NCI-H1436 (cell line): ENCODE measurements at regions not wholly inside any gene's neighbourhood (a gene's known extent, or its start where the extent isn't known, plus 50 kb on each side); places are given as distances from the start of the nearest gene placed in this dataset.
"Not testable (repeated sequence)": the region's sequence is repeated elsewhere in the genome, so short reads cannot be mapped to it uniquely, and the experiment has no call there.

Experiments
- DNase-seq: peaks from one replicate; lab custom pipeline; 2025; lab: John Stamatoyannopoulos, UW

GRCh38 chr1:166305371-166305770 is 138.6 kb upstream of the FAM78B start:
- no peak for DNase-seq

DNA sequence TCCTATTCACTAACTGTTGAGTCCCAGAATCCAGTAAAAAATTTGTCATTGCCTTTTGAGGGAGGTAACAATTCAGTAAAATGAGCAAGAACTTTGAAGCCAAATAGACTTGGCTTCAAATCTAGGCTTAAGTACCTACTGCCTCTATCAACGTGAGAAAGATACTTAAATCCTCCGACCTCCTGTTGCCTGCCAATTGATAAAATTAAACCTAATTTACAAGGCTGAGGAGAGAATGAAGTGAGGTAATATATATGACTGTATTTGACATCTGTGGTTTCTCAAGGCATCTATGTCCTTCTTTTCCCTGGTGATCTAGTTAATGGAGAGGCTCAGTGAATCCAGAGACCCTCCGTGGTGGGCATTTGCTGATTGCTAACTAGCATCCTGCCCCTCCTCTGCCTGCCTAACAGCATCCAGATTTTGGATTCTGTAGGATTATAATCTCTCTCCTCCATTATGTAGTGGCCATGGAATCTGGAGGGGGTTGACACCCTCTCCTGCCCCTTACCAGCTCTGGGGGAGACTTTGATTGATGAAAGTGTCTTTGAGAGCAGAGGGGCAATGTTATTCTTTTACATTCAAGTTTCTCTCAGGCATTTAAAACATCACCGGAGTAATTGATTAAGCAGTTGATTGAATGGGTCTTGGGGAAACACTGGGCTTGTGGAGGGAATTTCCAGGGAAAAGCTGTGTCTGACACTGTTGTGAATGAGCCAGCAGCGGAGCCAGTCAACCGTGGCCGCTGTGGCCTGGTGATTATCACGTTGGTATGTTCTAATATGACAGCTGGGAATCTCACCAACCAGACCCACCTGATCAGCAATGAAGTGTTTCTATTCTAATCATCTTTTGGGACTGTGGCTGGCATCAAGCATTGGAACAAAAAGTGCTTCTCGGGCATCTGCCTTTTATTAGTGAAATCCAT is 140.7 kb upstream of the FAM78B start:
- DNase-seq, result no peak

GRCh38 chr1:166316306-166316705 is 149.5 kb upstream of the FAM78B start:
- not testable (repeated sequence) for DNase-seq

- no peak for DNase-seq
These were observed 155.7 kb upstream of the FAM78B start for GRCh38 chr1:166322470-166322869.

GRCh38 chr1:166327886-166328285 is 161.1 kb upstream of the FAM78B start:
- no peak for DNase-seq

DNA sequence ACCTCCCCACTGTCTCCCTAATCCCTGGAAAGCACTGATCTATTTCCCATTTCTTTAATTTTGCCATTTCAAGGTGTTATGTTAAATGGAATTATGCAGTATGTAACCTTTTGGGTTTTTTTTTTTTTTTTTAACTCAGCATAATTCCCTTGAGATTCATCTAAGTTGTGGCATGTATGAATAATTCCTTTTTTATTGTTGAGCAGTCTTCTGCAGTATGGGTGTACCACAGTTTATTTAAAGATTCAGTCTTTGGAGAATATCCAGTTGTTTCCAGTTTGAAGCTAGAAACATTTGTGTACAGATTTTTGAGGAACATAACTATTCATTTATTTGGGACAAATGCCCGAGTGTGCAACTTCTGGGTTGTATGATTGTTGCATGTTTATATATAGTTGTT is 162.2 kb upstream of the FAM78B start:
- no peak for DNase-seq

GRCh38 chr1:166330096-166330495 is 163.3 kb upstream of the FAM78B start:
- no peak for DNase-seq

DNA sequence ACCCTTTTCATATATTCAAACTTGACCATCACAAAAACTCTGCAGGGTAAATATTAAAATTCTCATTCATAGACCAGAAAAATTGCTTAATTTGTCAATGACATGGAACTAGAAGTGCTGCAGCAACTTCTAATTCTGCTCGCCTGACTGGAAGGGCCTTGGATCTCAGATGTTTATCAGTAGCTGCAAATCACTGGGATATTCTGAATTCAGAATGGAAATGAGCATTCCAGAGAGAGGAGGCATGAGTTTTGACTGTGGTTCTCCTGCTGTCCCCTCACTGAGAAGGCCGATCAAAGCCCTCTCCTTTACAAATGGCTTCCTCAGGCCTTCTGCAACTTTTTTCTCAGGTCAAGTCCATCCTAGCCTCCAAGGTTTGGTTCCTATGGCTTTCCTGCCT is 171.3 kb upstream of the FAM78B start:
- no peak for DNase-seq

- no peak for DNase-seq
These were observed 173.9 kb upstream of the FAM78B start for GRCh38 chr1:166340709-166341108.

DNA sequence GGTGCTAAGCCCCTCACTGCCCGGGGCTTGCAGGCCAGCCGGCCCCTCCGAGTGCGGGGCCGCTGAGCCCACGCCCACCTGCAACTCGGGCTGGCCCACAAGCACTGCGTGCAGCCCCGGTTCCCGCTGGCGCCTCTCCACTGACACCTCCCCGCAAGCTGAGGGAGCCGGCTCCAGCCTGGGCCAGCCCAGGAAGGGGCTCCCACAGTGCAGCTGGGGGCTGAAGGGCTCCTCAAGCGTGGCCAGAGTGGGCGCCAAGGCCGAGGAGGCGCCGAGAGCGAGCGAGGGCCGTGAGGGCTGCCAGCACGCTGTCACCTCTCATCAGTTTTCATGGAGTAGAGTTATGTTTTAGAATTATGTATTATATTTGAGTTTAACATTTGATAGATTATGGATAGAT is 176.5 kb upstream of the FAM78B start:
- DNase-seq, result no peak

GRCh38 chr1:166350490-166350889 is 183.7 kb upstream of the FAM78B start:
- peak; percentile 2 for DNase-seq

DNA sequence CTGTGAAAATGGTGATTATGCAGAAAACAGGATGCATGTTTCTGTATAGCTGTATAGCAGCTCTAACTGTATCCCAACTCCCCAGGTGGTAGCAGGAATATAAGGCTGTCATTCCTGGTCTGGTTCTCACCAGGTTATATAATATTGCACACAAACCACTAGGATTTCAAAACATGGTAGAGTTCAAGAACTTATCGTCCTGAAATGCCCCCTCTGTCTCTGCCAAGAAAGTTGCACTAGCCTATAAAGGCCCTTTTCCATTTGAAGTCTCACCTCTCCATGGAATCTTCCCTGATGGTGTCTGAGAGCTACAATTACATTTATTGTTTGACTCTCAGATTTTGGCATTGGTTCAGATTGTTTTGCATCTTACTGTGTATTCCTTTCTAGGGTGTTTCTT is 184.9 kb upstream of the FAM78B start:
- DNase-seq, result no peak

- DNase-seq, result no peak
These were observed 186.4 kb upstream of the FAM78B start for GRCh38 chr1:166353213-166353612.

DNA sequence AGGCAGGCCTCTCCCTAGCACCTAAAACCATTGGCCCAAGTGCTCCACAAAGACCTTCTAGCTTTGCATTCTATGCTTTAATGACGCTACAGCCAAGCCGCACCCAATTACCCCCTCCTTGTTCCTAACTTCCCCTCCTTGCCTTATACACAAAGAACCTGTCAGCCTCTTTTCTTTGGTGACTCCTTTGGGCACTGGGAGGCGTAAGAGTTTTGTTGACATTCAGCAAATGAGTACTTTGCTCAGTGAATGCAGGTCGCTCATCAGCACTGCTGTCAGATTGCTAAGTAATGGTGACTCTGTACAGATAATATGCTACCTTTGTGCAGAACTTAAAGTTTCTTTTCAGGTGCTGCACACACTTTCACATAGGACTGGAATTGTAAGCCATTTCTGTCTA is 187.6 kb upstream of the FAM78B start:
- no peak for DNase-seq

DNA sequence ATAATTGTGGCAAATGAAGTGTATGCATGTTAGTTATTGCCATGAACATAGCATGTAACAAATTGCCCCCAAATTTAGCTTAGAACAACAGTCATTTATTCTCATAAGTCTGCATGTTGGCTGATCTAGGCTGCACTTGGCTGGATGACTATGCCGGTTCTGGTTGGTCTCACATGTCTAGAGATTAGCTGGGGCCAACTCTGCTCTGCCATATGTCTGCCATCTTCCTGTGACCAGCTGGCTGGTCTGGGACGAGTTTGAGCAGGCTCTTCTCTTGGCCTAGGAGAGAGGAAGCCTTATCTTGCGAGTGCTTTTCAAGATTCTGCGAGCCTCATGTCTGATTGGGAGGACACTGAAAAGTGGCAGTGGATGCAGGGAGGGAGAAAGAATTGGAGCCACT is 198.3 kb upstream of the FAM78B start:
- DNase-seq, result no peak

DNA sequence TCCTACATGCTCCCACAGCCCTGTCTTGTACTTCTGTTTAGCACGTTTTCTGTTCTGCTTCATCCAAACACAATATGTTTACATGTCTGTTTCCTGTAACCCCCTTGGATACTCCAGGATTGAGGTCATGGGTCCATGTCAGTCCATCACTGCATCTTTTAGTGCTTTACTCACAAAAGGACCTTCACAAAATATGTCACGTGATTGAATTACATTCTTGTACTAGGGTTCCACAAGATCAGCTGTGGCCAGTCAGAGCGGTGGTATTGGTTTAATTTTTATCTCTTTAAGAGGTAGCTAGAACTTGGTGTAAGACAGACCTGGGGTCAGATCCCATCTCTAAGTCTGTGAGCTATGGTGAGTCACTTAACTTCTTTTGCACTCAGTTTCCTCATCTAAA is 201.2 kb upstream of the FAM78B start:
- DNase-seq, result no peak

GRCh38 chr1:166377896-166378295 is 211.1 kb upstream of the FAM78B start:
- no peak for DNase-seq

GRCh38 chr1:166378805-166379204 is 212.0 kb upstream of the FAM78B start:
- no peak for DNase-seq

DNA sequence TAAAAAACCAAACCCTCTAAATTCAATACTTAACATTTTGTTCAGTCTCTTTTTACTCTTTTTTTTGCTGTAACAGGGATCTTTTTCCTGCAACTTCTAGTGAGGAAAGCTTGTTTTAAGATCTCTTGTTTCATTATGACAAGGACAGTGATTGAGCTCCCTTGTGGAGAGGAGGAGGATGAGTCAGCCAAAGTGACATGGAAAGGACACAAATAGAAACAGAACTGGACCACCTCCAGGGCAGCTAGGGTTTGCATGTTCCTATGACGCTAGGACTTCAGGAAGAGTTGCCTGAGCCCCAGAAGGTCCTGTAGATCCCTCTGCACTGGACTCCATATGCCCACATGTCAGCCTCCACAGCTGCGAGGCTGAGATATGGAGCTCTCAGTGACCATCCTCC is 212.6 kb upstream of the FAM78B start:
- DNase-seq, result no peak

DNA sequence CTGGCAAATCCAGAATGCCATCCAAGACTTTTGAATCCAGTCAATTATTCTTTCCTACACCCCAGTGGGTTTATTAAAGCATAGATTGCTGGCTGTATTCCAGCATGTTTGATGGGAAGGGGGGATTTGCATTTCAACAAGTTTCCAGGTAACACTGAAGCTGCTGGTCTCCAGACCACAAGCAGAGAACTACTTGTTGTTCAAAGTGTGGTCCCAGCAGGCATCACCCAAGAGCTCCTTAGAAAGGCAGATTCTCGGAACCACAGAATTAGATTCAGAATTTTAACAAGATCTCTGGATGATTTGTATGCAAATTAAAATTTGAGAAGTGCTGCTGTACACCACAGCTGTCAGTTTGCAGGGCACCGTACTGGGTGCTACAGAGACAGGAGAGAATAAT is 216.3 kb upstream of the FAM78B start:
- no peak for DNase-seq

DNA sequence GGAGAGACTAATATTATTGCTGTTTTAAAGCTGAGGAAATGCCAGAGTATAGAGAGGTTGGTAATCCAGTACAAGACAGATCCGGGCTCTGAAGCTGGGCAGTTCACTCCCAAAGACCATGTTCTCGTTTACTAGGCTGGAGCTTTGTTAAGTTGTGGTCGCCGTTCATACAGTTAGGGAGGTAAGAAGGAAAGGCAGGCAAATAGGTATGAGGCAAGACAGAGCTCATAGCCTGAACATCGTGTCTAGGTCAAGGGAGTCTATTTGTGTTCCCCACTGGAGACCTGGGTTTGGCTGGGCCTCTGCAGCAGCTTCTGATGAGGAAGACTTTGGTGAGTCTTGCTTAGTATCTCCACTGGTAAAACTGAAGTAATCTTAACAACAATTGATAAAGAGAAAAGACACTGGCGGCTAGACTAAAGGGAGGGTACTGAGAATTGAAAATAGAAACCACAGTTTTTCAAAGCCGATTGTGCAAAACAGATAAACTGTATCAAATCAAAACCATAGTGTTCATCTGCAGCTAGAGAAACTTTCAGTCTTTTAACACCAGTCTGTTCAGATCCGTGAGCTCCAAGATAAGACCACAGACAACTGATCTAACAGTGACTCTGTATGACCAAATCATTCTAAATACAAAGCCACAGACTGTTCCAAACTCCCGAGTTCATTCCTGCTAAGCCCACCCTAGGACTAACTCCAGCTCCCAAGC is 217.0 kb upstream of the FAM78B start:
- no peak for DNase-seq

DNA sequence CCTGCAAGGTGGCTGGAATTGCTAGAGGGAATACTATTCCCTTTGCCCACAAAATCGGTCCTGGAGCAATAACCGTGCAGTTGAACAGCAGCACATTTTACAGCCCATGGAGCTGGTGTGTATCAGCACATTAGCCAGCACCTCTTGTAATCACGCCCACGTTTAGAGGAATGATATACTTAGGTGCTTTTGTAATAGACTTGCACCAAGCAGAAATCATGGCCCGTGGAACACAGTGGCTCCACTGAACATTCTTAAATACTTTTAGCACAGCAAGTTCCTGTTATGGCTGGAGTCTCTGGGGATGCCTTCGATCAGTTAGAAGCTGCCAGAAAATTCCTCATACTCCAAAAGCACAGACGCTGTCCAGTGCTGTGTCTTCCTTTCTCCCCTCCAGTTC is 218.1 kb upstream of the FAM78B start:
- DNase-seq, result no peak

DNA sequence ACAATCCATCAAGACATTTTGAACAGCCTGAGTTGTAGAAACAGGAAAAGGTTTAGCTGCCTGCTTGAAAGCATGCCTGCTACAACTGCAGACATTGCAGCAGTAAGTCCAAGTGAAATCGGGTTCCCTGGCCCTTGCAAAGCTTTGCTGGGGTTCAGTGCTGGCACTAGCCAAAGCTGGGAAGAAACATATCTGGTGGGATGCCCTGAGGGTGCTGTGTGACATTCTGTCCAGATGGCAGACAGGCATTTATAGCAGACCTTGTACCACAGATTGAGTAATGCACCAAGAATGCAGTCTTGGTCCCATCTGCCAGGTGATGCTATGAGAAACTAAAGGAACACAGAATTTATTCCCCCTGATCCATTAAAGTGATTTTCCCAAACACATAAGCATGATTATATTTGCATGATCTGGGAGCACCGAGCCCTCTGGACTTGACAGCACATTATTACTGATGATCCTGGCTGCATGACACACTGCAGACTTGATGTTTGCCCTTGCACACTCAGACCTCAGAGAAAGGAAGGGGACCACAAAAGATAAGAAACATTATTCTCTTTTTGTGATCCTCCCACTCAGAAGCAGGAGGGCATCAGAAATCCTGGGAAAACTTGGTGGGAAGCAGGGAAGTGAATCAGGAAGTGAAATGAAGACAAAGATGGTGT is 223.7 kb upstream of the FAM78B start:
- no peak for DNase-seq
